Endothelial cell of umbilical vein (primary cell): ENCODE measurements at regions not wholly inside any gene's neighbourhood (a gene's known extent, or its start where the extent isn't known, plus 50 kb on each side); places are given as distances from the start of the nearest gene placed in this dataset.

ENCODE experiments used
- BruUV-seq: library from RNA; stranded (reverse); fragments of 400-500 nt; replicated peaks from 2 replicates; lab custom pipeline; 2021; lab: Mats Ljungman, UMichigan
- CTCF ChIA-PET: fragments of 300-600, 350-600 bp; sonication (Branson Sonifier 250); formaldehyde crosslinking; loops from one replicate; lab custom pipeline; 2021; ENCODE audit warnings: antibody characterized with exemption, inconsistent platforms; lab: Charles Lee
- POLR2A ChIA-PET: fragments of 300-600, 350-600 bp; sonication (Branson Sonifier 250); formaldehyde crosslinking; loops from one replicate; lab custom pipeline; 2021; ENCODE audit warnings: antibody characterized with exemption, inconsistent platforms; lab: Charles Lee
- DNase-seq: peaks from one replicate; pipeline ENCODE4 v3.0.0-alpha.2; 2011; ENCODE audit warnings: low read depth, low spot score
- FAIRE-seq: peaks from 2 replicates; lab custom pipeline; 2011; peaks lifted over from hg19 to GRCh38; lab: Jason Lieb, UNC
- H2AFZ ChIP-seq: 2 replicates; pipeline ENCODE4 v1.6.0; 2012; ENCODE audit warnings: low read depth, low read length, control low read depth, inconsistent platforms
- H3K27ac ChIP-seq: 2 replicates; pipeline ENCODE4 v1.5.1; 2011; ENCODE audit warnings: low read depth, mild to moderate bottlenecking, control low read depth, low read length, moderate library complexity; ENCODE audit not compliant: insufficient read depth
- H3K27me3 ChIP-seq, 2 experiments: 2 replicates each; pipeline versions ENCODE4 v1.6.0 to v1.6.1; 2011; ENCODE audit warnings: low read length in 2 of 2, mixed read lengths in 1 of 2; ENCODE audit not compliant: control insufficient read depth in 2 of 2, insufficient read depth in 2 of 2
- H3K36me3 ChIP-seq, 2 experiments: 2 replicates in 1 of 2; 3 replicates in 1 of 2; pipeline ENCODE4 v1.5.1; 2011; ENCODE audit warnings: low read length in 2 of 2, mild to moderate bottlenecking in 1 of 2, moderate library complexity in 1 of 2; ENCODE audit not compliant: control insufficient read depth in 2 of 2, insufficient read depth in 2 of 2; ENCODE audit errors: extremely low read depth in 1 of 2
- H3K4me1 ChIP-seq: 3 replicates; pipeline ENCODE4 v1.5.1; 2011; ENCODE audit warnings: mild to moderate bottlenecking, low read length; ENCODE audit not compliant: control insufficient read depth, insufficient read depth; ENCODE audit errors: extremely low read depth
- H3K4me2 ChIP-seq: 2 replicates; pipeline ENCODE4 v1.6.1; 2011; ENCODE audit warnings: low read length, control low read depth, mixed read lengths; ENCODE audit not compliant: insufficient read depth
- H3K4me3 ChIP-seq, 3 experiments: fragments of 200-600 bp in 1 of 3; sonication (generic), shearing (Covaris generic) in 1 of 3; replicated peaks in 1 of 3; 2 replicates each; pipeline ENCODE4 v1.5.1; 2011 to 2016; ENCODE audit warnings: control low read depth in 3 of 3, low read length in 3 of 3, mild to moderate bottlenecking in 2 of 3, inconsistent platforms in 1 of 3, low read depth in 1 of 3, moderate library complexity in 1 of 3; ENCODE audit not compliant: insufficient read depth in 1 of 3
- H3K79me2 ChIP-seq: 2 replicates; pipeline ENCODE4 v1.6.0; 2012; ENCODE audit warnings: low read length, inconsistent platforms; ENCODE audit not compliant: control insufficient read depth, insufficient read depth
- H3K9ac ChIP-seq: replicated peaks from 2 replicates; pipeline ENCODE3; 2011; ENCODE audit warnings: low read length, control low read depth; ENCODE audit not compliant: insufficient read depth; ENCODE audit errors: extremely low read depth
- H3K9me1 ChIP-seq: replicated peaks from 3 replicates; pipeline ENCODE4 v1.6.0; 2011; ENCODE audit warnings: mild to moderate bottlenecking, low read length; ENCODE audit not compliant: control insufficient read depth, insufficient read depth; ENCODE audit errors: extremely low read depth
- H3K9me3 ChIP-seq: replicated peaks from 2 replicates; pipeline ENCODE4 v1.5.1; 2012; ENCODE audit warnings: low read length, inconsistent platforms; ENCODE audit not compliant: control insufficient read depth, insufficient read depth
- H4K20me1 ChIP-seq: replicated peaks from 2 replicates; pipeline ENCODE3; 2011; ENCODE audit warnings: mild to moderate bottlenecking, low read length; ENCODE audit not compliant: control insufficient read depth, insufficient read depth; ENCODE audit errors: extremely low read depth
- EZH2 ChIP-seq: IDR thresholded peaks from 2 replicates; pipeline ENCODE4 v1.6.1; 2012; ENCODE audit warnings: borderline replicate concordance, low read depth, mild to moderate bottlenecking, moderate library complexity, low read length, inconsistent platforms; ENCODE audit not compliant: severe bottlenecking
- FOS ChIP-seq: IDR thresholded peaks from 2 replicates; pipeline ENCODE4 v1.6.1; 2011; ENCODE audit warnings: mild to moderate bottlenecking, low read length, moderate library complexity, borderline replicate concordance; ENCODE audit not compliant: insufficient read depth
- GATA2 ChIP-seq: IDR thresholded peaks from 2 replicates; pipeline ENCODE4 v1.7.0; 2011; ENCODE audit warnings: low read depth, mild to moderate bottlenecking, moderate library complexity, mixed read lengths, low read length; ENCODE audit not compliant: insufficient read length, insufficient read depth
- POLR2AphosphoS5 ChIP-seq: IDR thresholded peaks from 2 replicates; pipeline ENCODE4 v1.6.1; 2012; ENCODE audit warnings: low read depth, mild to moderate bottlenecking, control low read depth, low read length, moderate library complexity; ENCODE audit not compliant: insufficient read depth
- dilution Hi-C: fragments of 300-500 bp; cut with MboI; formaldehyde crosslinking; loops from one replicate; pipeline ENCODE4 v1.15.0; 2019; ENCODE audit warnings: low sequenced_read_pairs; ENCODE audit not compliant: extremely low pct_ligation_motif_present
- intact Hi-C: fragments of 100-400 bp; cut with micrococcal nuclease; formaldehyde crosslinking; loops from one replicate; pipeline ENCODE4 v1.10.0; 2022
- TF ChIP-seq, protein P1 (sequence below): IDR thresholded peaks from 2 replicates; pipeline ENCODE4 v1.6.1; 2011; ENCODE audit not compliant: insufficient read depth, insufficient read length
- TF ChIP-seq, protein P2 (sequence below), 2 donors: IDR thresholded peaks; 1 replicate in 1 of 2; 2 replicates in 1 of 2; pipeline ENCODE4 v1.5.1; 2011; ENCODE audit warnings: low read length in 2 of 2, mild to moderate bottlenecking in 2 of 2, moderate library complexity in 2 of 2, control low read depth in 1 of 2, inconsistent platforms in 1 of 2, low read depth in 1 of 2; ENCODE audit not compliant: insufficient read depth in 1 of 2; ENCODE audit errors: extremely low read depth in 1 of 2

GRCh38 chr2:20130821-20131645 lies 79.6 kb upstream of the LAPTM4A start:
- dilution Hi-C loops: no loop called here
- Histone ChIP-seq H3K4me3 (no peak overlapping the region), H4K20me1 (no peaks in the 10 kb centered on the region), H3K27ac (no peak overlapping the region), H3K36me3 (no peaks in the 10 kb centered on the region), H3K27me3 (peaks cover 0 to 4% of the 10 kb centered on the region in 2 experiments), H3K9me1 (no peaks in the 10 kb centered on the region), H3K4me1 (no peaks in the 10 kb centered on the region), H2AFZ (no peak overlapping the region), H3K9me3 (no peaks in the 10 kb centered on the region), H3K79me2 (no peaks in the 10 kb centered on the region), H3K9ac (no peak overlapping the region), H3K4me2 (no peak overlapping the region)
- FAIRE-seq: no peak
- no peak for TF ChIP-seq POLR2AphosphoS5
- TF ChIP-seq, protein P1, sequence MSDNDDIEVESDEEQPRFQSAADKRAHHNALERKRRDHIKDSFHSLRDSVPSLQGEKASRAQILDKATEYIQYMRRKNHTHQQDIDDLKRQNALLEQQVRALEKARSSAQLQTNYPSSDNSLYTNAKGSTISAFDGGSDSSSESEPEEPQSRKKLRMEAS: no peak
- TF ChIP-seq FOS: no peak
- no peak for TF ChIP-seq GATA2
- TF ChIP-seq, protein P2, sequence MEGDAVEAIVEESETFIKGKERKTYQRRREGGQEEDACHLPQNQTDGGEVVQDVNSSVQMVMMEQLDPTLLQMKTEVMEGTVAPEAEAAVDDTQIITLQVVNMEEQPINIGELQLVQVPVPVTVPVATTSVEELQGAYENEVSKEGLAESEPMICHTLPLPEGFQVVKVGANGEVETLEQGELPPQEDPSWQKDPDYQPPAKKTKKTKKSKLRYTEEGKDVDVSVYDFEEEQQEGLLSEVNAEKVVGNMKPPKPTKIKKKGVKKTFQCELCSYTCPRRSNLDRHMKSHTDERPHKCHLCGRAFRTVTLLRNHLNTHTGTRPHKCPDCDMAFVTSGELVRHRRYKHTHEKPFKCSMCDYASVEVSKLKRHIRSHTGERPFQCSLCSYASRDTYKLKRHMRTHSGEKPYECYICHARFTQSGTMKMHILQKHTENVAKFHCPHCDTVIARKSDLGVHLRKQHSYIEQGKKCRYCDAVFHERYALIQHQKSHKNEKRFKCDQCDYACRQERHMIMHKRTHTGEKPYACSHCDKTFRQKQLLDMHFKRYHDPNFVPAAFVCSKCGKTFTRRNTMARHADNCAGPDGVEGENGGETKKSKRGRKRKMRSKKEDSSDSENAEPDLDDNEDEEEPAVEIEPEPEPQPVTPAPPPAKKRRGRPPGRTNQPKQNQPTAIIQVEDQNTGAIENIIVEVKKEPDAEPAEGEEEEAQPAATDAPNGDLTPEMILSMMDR (IDR thresholded peaks at IDR 0.05; ENCODE audit: extremely low read depth in 1 of 2, insufficient read depth in 1 of 2, low read depth in 1 of 2, low read length in 2 of 2): no peak
- no peak for TF ChIP-seq EZH2
- ChIA-PET CTCF (interaction anchor here (1.3 kb wide), 1 partner anchor 95 kb away, joined by 3 read pairs; no protein-coding TSS in a partner anchor), POLR2A (no interaction called here)
- intact Hi-C loops: loop anchor here (10.0 kb wide), 1 partner anchor 194 kb away; no protein-coding TSS in a partner anchor
- no TSS peak for BruUV-seq
- no peak for DNase-seq
